T-helper 2 cell treated with Interferon-gamma antibody and Interleukin-4, amounts not matched to agents 5 μg/mL and 100 μg/mL, for 36 hours (primary cell): ENCODE measurements at regions not wholly inside any gene's neighbourhood (a gene's known extent, or its start where the extent isn't known, plus 50 kb on each side); places are given as distances from the start of the nearest gene placed in this dataset.
"Not testable (repeated sequence)": the region's sequence is repeated elsewhere in the genome, so short reads cannot be mapped to it uniquely, and the experiment has no call there.

ENCODE experiments used
- DNase-seq: peaks from one replicate; pipeline ENCODE4 v3.0.0; 2021; ENCODE audit warnings: low spot score
- H3K27ac Mint-ChIP-seq: one replicate; pipeline ENCODE4 v1.8.0; 2021; ENCODE audit warnings: mild to moderate bottlenecking, mixed read lengths
- H3K27me3 Mint-ChIP-seq: one replicate; pipeline ENCODE4 v1.8.0; 2021; ENCODE audit warnings: low read depth, mixed read lengths
- H3K36me3 Mint-ChIP-seq: one replicate; pipeline ENCODE4 v1.8.0; 2021; ENCODE audit warnings: low read depth, mixed read lengths
- H3K4me1 Mint-ChIP-seq: one replicate; pipeline ENCODE4 v1.8.0; 2021; ENCODE audit warnings: low read depth, mixed read lengths
- H3K4me3 Mint-ChIP-seq: one replicate; pipeline ENCODE4 v1.8.0; 2022; ENCODE audit warnings: mild to moderate bottlenecking, moderate library complexity, mixed read lengths
- H3K9me3 Mint-ChIP-seq: one replicate; pipeline ENCODE4 v1.8.0; 2021; ENCODE audit warnings: mixed read lengths

GRCh38 chr9:129416821-129417539 is 203.9 kb downstream of the C9orf50 start:
- Mint-ChIP-seq H3K36me3 (no peaks in the 10 kb centered on the region), H3K4me1 (peaks cover 12% of the 10 kb centered on the region), H3K9me3 (no peaks in the 10 kb centered on the region), H3K4me3 (no peak overlapping the region), H3K27me3 (no peaks in the 10 kb centered on the region), H3K27ac (peak overlapping the region; percentile 7)
- no peak for DNase-seq

GRCh38 chr9:129415942-129416651 is 204.8 kb downstream of the C9orf50 start:
- H3K4me3 Mint-ChIP-seq: no peak overlapping the region
- H3K36me3 Mint-ChIP-seq: no peaks in the 10 kb centered on the region
- H3K4me1 Mint-ChIP-seq: peaks cover 12% of the 10 kb centered on the region
- peak overlapping the region; percentile 57 for H3K27ac Mint-ChIP-seq
- no peak for DNase-seq
- H3K27me3 Mint-ChIP-seq: no peaks in the 10 kb centered on the region
- no peaks in the 10 kb centered on the region for H3K9me3 Mint-ChIP-seq

GRCh38 chr9:129414993-129415941 is 205.6 kb downstream of the C9orf50 start:
- no peaks in the 10 kb centered on the region for H3K27me3 Mint-ChIP-seq
- H3K36me3 Mint-ChIP-seq: peaks cover 6% of the 10 kb centered on the region
- H3K4me3 Mint-ChIP-seq: no peak overlapping the region
- DNase-seq: no peak
- H3K9me3 Mint-ChIP-seq: peaks cover 7% of the 10 kb centered on the region
- H3K27ac Mint-ChIP-seq: no peak overlapping the region
- peaks cover 12% of the 10 kb centered on the region for H3K4me1 Mint-ChIP-seq

- H3K27me3 Mint-ChIP-seq: no peaks in the 10 kb centered on the region
- DNase-seq: peak; percentile 10
- H3K36me3 Mint-ChIP-seq: peaks cover 10% of the 10 kb centered on the region
- H3K4me1 Mint-ChIP-seq: peaks cover 10% of the 10 kb centered on the region
- H3K4me3 Mint-ChIP-seq: peak overlapping the region; percentile 80
- peak overlapping the region; percentile 92 for H3K27ac Mint-ChIP-seq
- peaks cover 14% of the 10 kb centered on the region for H3K9me3 Mint-ChIP-seq
Observed at GRCh38 chr9:129414377-129414992, 206.4 kb downstream of the C9orf50 start.

- Mint-ChIP-seq H3K4me1 (peaks cover 9% of the 10 kb centered on the region), H3K9me3 (peaks cover 14% of the 10 kb centered on the region), H3K27ac (peak overlapping the region; percentile 97), H3K27me3 (no peaks in the 10 kb centered on the region), H3K36me3 (peaks cover 10% of the 10 kb centered on the region), H3K4me3 (peak overlapping the region; percentile 80)
- peak; percentile 97 for DNase-seq
Observed at GRCh38 chr9:129413537-129414376, 207.1 kb downstream of the C9orf50 start.

- Mint-ChIP-seq H3K36me3 (peaks cover 10% of the 10 kb centered on the region), H3K27me3 (peaks cover 3% of the 10 kb centered on the region), H3K4me1 (peaks cover 9% of the 10 kb centered on the region), H3K27ac (peak overlapping the region; percentile 97), H3K9me3 (peaks cover 14% of the 10 kb centered on the region), H3K4me3 (peak overlapping the region; percentile 76)
- DNase-seq: peak; percentile 63
Observed at GRCh38 chr9:129412814-129413536, 207.9 kb downstream of the C9orf50 start.

- Mint-ChIP-seq H3K9me3 (peaks cover 14% of the 10 kb centered on the region), H3K4me3 (peak overlapping the region; percentile 76), H3K27ac (peak overlapping the region; percentile 97)
- H3K4me1 Mint-ChIP-seq, H3K36me3 Mint-ChIP-seq, H3K27me3 Mint-ChIP-seq, DNase-seq: not testable (repeated sequence)
Observed at GRCh38 chr9:129412176-129412813, 208.6 kb downstream of the C9orf50 start.

GRCh38 chr9:129411501-129412175 is 209.3 kb downstream of the C9orf50 start:
- DNase-seq: no peak
- Mint-ChIP-seq H3K36me3 (peaks cover 10% of the 10 kb centered on the region), H3K27me3 (peaks cover 5% of the 10 kb centered on the region), H3K4me3 (no peak overlapping the region), H3K4me1 (peaks cover 11% of the 10 kb centered on the region), H3K27ac (peak overlapping the region; percentile 97), H3K9me3 (peaks cover 14% of the 10 kb centered on the region)

GRCh38 chr9:129410226-129410625 is 210.7 kb downstream of the C9orf50 start:
- Mint-ChIP-seq H3K4me1 (peaks cover 11% of the 10 kb centered on the region), H3K9me3 (peaks cover 14% of the 10 kb centered on the region), H3K27ac (peak overlapping the region; percentile 39), H3K27me3 (peaks cover 5% of the 10 kb centered on the region), H3K4me3 (no peak overlapping the region), H3K36me3 (peaks cover 10% of the 10 kb centered on the region)
- no peak for DNase-seq

GRCh38 chr9:129408535-129409215 is 212.2 kb downstream of the C9orf50 start:
- Mint-ChIP-seq H3K4me1 (peaks cover 8% of the 10 kb centered on the region), H3K9me3 (peaks cover 14% of the 10 kb centered on the region), H3K4me3 (no peak overlapping the region), H3K27me3 (peaks cover 5% of the 10 kb centered on the region), H3K36me3 (peaks cover 10% of the 10 kb centered on the region), H3K27ac (no peak overlapping the region)
- DNase-seq: no peak

GRCh38 chr9:129407905-129408452 is 212.9 kb downstream of the C9orf50 start:
- DNase-seq: no peak
- H3K27ac Mint-ChIP-seq: no peak overlapping the region
- peaks cover 10% of the 10 kb centered on the region for H3K36me3 Mint-ChIP-seq
- peaks cover 14% of the 10 kb centered on the region for H3K9me3 Mint-ChIP-seq
- H3K27me3 Mint-ChIP-seq: peaks cover 5% of the 10 kb centered on the region
- no peak overlapping the region for H3K4me3 Mint-ChIP-seq
- peaks cover 7% of the 10 kb centered on the region for H3K4me1 Mint-ChIP-seq
